Keratinocyte (primary cell): ENCODE measurements at regions not wholly inside any gene's neighbourhood (a gene's known extent, or its start where the extent isn't known, plus 50 kb on each side); places are given as distances from the start of the nearest gene placed in this dataset.
"Not testable (repeated sequence)": the region's sequence is repeated elsewhere in the genome, so short reads cannot be mapped to it uniquely, and the experiment has no call there.

Experiments
- EZH2 ChIP-seq: IDR thresholded peaks from one replicate; pipeline ENCODE4 v1.6.1; 2012; ENCODE audit warnings: inconsistent platforms, mild to moderate bottlenecking, low read length, moderate library complexity
- TF ChIP-seq, protein P1 (sequence below), 3 experiments: IDR thresholded peaks in 1 of 3; conservative IDR thresholded peaks in 1 of 3; optimal IDR thresholded peaks in 1 of 3; 2 replicates in 2 of 3; 3 replicates in 1 of 3; pipeline versions ENCODE3 to v1.5.1; 2011; ENCODE audit warnings: low read length in 3 of 3, mild to moderate bottlenecking in 3 of 3, moderate library complexity in 2 of 3, control low read depth in 1 of 3, inconsistent platforms in 1 of 3; ENCODE audit not compliant: insufficient read depth in 2 of 3; ENCODE audit errors: extremely low read depth in 1 of 3

DNA sequence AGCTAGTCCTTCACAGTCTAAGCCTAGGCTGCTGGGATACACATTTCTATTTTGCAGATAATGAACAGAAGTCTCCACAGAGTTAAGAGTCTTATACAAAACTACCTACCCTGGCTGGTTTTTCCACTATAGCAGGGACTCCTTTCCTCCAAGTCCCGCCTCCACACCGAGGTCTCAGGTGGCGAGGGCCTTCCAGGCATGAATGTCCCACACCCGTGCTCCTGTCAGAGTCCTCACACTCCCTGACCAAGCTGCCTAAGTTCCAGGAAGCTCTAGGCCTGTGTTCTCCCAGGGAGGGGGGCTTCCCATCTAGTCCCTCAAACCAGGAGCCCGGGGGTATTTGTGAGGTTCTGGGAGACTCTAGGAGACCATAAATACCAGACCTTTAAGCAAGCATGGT lies 293.2 kb downstream of the BCL2L11 start:
- TF ChIP-seq, protein P1, sequence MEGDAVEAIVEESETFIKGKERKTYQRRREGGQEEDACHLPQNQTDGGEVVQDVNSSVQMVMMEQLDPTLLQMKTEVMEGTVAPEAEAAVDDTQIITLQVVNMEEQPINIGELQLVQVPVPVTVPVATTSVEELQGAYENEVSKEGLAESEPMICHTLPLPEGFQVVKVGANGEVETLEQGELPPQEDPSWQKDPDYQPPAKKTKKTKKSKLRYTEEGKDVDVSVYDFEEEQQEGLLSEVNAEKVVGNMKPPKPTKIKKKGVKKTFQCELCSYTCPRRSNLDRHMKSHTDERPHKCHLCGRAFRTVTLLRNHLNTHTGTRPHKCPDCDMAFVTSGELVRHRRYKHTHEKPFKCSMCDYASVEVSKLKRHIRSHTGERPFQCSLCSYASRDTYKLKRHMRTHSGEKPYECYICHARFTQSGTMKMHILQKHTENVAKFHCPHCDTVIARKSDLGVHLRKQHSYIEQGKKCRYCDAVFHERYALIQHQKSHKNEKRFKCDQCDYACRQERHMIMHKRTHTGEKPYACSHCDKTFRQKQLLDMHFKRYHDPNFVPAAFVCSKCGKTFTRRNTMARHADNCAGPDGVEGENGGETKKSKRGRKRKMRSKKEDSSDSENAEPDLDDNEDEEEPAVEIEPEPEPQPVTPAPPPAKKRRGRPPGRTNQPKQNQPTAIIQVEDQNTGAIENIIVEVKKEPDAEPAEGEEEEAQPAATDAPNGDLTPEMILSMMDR (optimal IDR thresholded peaks at IDR 0.05 in 1 of 3, IDR thresholded peaks at IDR 0.05 in 1 of 3, conservative IDR thresholded peaks at IDR 0.05 in 1 of 3; ENCODE audit: extremely low read depth in 1 of 3, insufficient read depth in 2 of 3, low read length in 3 of 3) = not testable (repeated sequence)
- not testable (repeated sequence) for TF ChIP-seq EZH2
